ENCODE measurements at regions not wholly inside any gene's neighbourhood (a gene's known extent, or its start where the extent isn't known, plus 50 kb on each side); places are given as distances from the start of the nearest gene placed in this dataset.

DNA sequence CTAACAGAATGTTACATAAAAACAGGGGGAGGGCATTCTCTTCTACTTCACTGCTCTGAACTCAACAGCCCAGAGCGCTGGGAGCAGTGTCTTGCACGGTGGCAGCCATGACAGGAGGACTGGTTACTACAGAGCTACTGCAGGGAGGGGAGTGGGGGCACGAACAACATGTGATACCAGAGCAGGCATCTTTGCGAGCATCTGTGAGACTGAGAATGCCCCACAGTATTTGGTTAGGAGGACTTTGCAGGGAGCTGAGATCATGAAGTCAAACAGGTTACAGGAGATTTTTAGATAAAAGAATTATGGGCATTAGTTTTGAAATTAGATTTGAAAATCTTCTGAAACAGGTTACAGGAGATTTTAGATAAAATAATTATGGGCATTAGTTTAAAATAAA, 58.8 kb upstream of the GOLGA8B start:
- no peak for TF ChIP-seq SIN3A (IDR thresholded peaks at IDR 0.05; ENCODE audit: low read depth)
- no peak for TF ChIP-seq SRF (IDR thresholded peaks at IDR 0.05; ENCODE audit: low read depth)
- TF ChIP-seq, protein P1, sequence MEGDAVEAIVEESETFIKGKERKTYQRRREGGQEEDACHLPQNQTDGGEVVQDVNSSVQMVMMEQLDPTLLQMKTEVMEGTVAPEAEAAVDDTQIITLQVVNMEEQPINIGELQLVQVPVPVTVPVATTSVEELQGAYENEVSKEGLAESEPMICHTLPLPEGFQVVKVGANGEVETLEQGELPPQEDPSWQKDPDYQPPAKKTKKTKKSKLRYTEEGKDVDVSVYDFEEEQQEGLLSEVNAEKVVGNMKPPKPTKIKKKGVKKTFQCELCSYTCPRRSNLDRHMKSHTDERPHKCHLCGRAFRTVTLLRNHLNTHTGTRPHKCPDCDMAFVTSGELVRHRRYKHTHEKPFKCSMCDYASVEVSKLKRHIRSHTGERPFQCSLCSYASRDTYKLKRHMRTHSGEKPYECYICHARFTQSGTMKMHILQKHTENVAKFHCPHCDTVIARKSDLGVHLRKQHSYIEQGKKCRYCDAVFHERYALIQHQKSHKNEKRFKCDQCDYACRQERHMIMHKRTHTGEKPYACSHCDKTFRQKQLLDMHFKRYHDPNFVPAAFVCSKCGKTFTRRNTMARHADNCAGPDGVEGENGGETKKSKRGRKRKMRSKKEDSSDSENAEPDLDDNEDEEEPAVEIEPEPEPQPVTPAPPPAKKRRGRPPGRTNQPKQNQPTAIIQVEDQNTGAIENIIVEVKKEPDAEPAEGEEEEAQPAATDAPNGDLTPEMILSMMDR (IDR thresholded peaks at IDR 0.05 in 2 of 3, conservative IDR thresholded peaks at IDR 0.05 in 1 of 3; ENCODE audit: borderline replicate concordance in 1 of 3, insufficient read depth in 1 of 3, low read depth in 2 of 3, low read length in 2 of 3), result no peak
- no peak for TF ChIP-seq EGR1 (IDR thresholded peaks at IDR 0.05; ENCODE audit: low read depth)
- no peak for TF ChIP-seq POLR2AphosphoS5 (IDR thresholded peaks at IDR 0.05; ENCODE audit: low read depth, low read length)
- TF ChIP-seq EZH2phosphoT487 (IDR thresholded peaks at IDR 0.05; ENCODE audit: borderline replicate concordance), result no peak
- TF ChIP-seq YY1 (IDR thresholded peaks at IDR 0.05; ENCODE audit: extremely low read depth, insufficient replicate concordance, low read depth, low read length), result no peak
- TF ChIP-seq EZH2 (IDR thresholded peaks at IDR 0.05), result no peak
- TF ChIP-seq POLR2A (IDR thresholded peaks at IDR 0.05; ENCODE audit: borderline replicate concordance, extremely low read depth, insufficient read depth, insufficient read length), result no peak
- TF ChIP-seq, protein P2, sequence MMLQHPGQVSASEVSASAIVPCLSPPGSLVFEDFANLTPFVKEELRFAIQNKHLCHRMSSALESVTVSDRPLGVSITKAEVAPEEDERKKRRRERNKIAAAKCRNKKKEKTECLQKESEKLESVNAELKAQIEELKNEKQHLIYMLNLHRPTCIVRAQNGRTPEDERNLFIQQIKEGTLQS (IDR thresholded peaks at IDR 0.05), result no peak
- TF ChIP-seq, protein P3, sequence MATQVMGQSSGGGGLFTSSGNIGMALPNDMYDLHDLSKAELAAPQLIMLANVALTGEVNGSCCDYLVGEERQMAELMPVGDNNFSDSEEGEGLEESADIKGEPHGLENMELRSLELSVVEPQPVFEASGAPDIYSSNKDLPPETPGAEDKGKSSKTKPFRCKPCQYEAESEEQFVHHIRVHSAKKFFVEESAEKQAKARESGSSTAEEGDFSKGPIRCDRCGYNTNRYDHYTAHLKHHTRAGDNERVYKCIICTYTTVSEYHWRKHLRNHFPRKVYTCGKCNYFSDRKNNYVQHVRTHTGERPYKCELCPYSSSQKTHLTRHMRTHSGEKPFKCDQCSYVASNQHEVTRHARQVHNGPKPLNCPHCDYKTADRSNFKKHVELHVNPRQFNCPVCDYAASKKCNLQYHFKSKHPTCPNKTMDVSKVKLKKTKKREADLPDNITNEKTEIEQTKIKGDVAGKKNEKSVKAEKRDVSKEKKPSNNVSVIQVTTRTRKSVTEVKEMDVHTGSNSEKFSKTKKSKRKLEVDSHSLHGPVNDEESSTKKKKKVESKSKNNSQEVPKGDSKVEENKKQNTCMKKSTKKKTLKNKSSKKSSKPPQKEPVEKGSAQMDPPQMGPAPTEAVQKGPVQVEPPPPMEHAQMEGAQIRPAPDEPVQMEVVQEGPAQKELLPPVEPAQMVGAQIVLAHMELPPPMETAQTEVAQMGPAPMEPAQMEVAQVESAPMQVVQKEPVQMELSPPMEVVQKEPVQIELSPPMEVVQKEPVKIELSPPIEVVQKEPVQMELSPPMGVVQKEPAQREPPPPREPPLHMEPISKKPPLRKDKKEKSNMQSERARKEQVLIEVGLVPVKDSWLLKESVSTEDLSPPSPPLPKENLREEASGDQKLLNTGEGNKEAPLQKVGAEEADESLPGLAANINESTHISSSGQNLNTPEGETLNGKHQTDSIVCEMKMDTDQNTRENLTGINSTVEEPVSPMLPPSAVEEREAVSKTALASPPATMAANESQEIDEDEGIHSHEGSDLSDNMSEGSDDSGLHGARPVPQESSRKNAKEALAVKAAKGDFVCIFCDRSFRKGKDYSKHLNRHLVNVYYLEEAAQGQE (IDR thresholded peaks at IDR 0.05; ENCODE audit: low read depth), result no peak
